DOHH2 (cell line): ENCODE measurements at regions not wholly inside any gene's neighbourhood (a gene's known extent, or its start where the extent isn't known, plus 50 kb on each side); places are given as distances from the start of the nearest gene placed in this dataset.

ENCODE experiments used
- EZH2phosphoT487 ChIP-seq: fragments of 200-600 bp; sonication (generic); IDR thresholded peaks from 2 replicates; pipeline ENCODE4 v1.6.1; 2017; ENCODE audit warnings: borderline replicate concordance, mild to moderate bottlenecking, antibody characterized with exemption, low read length, moderate library complexity, mixed read lengths
- TF ChIP-seq, protein P1 (sequence below): fragments of 200-600 bp; sonication (generic); IDR thresholded peaks from one replicate; pipeline ENCODE4 v1.5.1; 2014; ENCODE audit warnings: antibody characterized with exemption, mild to moderate bottlenecking, low read depth, low read length; ENCODE audit not compliant: poor library complexity, severe bottlenecking

DNA sequence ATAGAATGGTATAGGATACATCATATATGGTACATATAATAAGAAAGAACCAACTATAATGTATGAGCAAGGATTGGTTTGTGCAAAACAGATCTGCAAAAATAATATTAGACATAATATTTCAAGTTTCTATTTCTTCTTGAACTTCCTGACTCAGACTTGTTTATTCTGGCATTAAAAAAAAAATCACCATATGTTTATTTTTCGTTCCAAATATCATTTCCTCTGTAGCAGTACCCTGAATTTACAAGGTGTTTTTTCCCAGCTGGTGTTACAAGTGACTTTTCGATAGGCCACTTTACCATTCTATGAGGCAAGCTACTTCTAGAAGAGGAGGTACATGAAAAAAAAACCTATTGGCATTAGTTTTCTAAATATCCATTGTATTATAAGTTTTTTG, 785.0 kb downstream of the PDCD6IP start:
- TF ChIP-seq, protein P1, sequence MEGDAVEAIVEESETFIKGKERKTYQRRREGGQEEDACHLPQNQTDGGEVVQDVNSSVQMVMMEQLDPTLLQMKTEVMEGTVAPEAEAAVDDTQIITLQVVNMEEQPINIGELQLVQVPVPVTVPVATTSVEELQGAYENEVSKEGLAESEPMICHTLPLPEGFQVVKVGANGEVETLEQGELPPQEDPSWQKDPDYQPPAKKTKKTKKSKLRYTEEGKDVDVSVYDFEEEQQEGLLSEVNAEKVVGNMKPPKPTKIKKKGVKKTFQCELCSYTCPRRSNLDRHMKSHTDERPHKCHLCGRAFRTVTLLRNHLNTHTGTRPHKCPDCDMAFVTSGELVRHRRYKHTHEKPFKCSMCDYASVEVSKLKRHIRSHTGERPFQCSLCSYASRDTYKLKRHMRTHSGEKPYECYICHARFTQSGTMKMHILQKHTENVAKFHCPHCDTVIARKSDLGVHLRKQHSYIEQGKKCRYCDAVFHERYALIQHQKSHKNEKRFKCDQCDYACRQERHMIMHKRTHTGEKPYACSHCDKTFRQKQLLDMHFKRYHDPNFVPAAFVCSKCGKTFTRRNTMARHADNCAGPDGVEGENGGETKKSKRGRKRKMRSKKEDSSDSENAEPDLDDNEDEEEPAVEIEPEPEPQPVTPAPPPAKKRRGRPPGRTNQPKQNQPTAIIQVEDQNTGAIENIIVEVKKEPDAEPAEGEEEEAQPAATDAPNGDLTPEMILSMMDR, result no peak
- TF ChIP-seq EZH2phosphoT487, result no peak
